ENCODE measurements at regions not wholly inside any gene's neighbourhood (a gene's known extent, or its start where the extent isn't known, plus 50 kb on each side); places are given as distances from the start of the nearest gene placed in this dataset.
"Not testable (repeated sequence)": the region's sequence is repeated elsewhere in the genome, so short reads cannot be mapped to it uniquely, and the experiment has no call there.

- TF ChIP-seq CTCF (IDR thresholded peaks at IDR 0.05) (no peak), TEAD4 (IDR thresholded peaks at IDR 0.05; ENCODE audit: borderline replicate concordance, insufficient read depth) (no peak), USF1 (IDR thresholded peaks at IDR 0.05; ENCODE audit: borderline replicate concordance, low read depth) (no peak), ZBTB33 (IDR thresholded peaks at IDR 0.05; ENCODE audit: borderline replicate concordance, low read depth) (no peak), REST (IDR thresholded peaks at IDR 0.05; ENCODE audit: low read depth, low read length) (no peak), NFIC (IDR thresholded peaks at IDR 0.05; ENCODE audit: borderline replicate concordance) (no peak), MEF2A (IDR thresholded peaks at IDR 0.05; ENCODE audit: borderline replicate concordance, low read depth) (no peak), CHD2 (IDR thresholded peaks at IDR 0.05; ENCODE audit: low read length, partially characterized antibody) (no peak), SIN3A (IDR thresholded peaks at IDR 0.05; ENCODE audit: borderline replicate concordance, low read depth, low read length) (no peak), TAF1 (IDR thresholded peaks at IDR 0.05; ENCODE audit: borderline replicate concordance, low read depth, low read length) (no peak), PBX3 (IDR thresholded peaks at IDR 0.05) (no peak)
- H3K27me3 ChIP-seq (ENCODE audit: insufficient read depth), result no peaks in the 10 kb centered on the region
- H3K9ac ChIP-seq, result no peak overlapping the region
- no peak for DNase-seq
- no peak overlapping the region for H3K4me3 ChIP-seq (ENCODE audit: low read depth in 2 of 2, low read length in 1 of 2)
- no peaks in the 10 kb centered on the region for H3K79me2 ChIP-seq (ENCODE audit: insufficient read depth)
- no peak overlapping the region for H3K4me2 ChIP-seq
- WGBS (ENCODE audit: low lambda C conversion rate), result 2% methylated on average over 3 of the region's 3 CpGs
- H4K20me1 ChIP-seq (ENCODE audit: insufficient read depth), result no peaks in the 10 kb centered on the region
- POLR2A ChIA-PET, result no interaction called here
- no peaks in the 10 kb centered on the region for H3K36me3 ChIP-seq (replicated peaks in 1 of 2; ENCODE audit: control insufficient read depth in 1 of 2, insufficient read depth in 2 of 2, low read length in 1 of 2)
- H3K27ac ChIP-seq (ENCODE audit: low read depth in 2 of 2, low read length in 1 of 2), result no peak overlapping the region
- no peaks in the 10 kb centered on the region for H3K9me2 ChIP-seq
- CTCF ChIA-PET, result no interaction called here
- H3F3A ChIP-seq (replicated peaks; ENCODE audit: insufficient read depth), result no peaks in the 10 kb centered on the region
- H3K4me1 ChIP-seq (ENCODE audit: control insufficient read depth in 1 of 2, insufficient read depth in 2 of 2, low read depth in 1 of 2, low read length in 1 of 2), result no peaks in the 10 kb centered on the region
- no peak overlapping the region for H2AFZ ChIP-seq (ENCODE audit: low read depth)
- no peaks in the 10 kb centered on the region for H3K9me3 ChIP-seq
These were observed 359.6 kb downstream of the HS3ST1 start for GRCh38 chr4:11069083-11069482.

- H3F3A ChIP-seq (replicated peaks; ENCODE audit: insufficient read depth); CTCF ChIA-PET; H3K27ac ChIP-seq (ENCODE audit: low read depth in 2 of 2, low read length in 1 of 2); H3K9me2 ChIP-seq; H3K9ac ChIP-seq; DNase-seq; H3K4me1 ChIP-seq (ENCODE audit: control insufficient read depth in 1 of 2, insufficient read depth in 2 of 2, low read depth in 1 of 2, low read length in 1 of 2); H3K36me3 ChIP-seq (replicated peaks in 1 of 2; ENCODE audit: control insufficient read depth in 1 of 2, insufficient read depth in 2 of 2, low read length in 1 of 2); H2AFZ ChIP-seq (ENCODE audit: low read depth); H3K4me2 ChIP-seq; H3K4me3 ChIP-seq (ENCODE audit: low read depth in 2 of 2, low read length in 1 of 2); H3K79me2 ChIP-seq (ENCODE audit: insufficient read depth); POLR2A ChIA-PET; H3K9me3 ChIP-seq; H3K27me3 ChIP-seq (ENCODE audit: insufficient read depth); H4K20me1 ChIP-seq (ENCODE audit: insufficient read depth): not testable (repeated sequence)
- WGBS (ENCODE audit: low lambda C conversion rate), result 39% methylated on average over 14 of the region's 22 CpGs
These were observed 362.1 kb downstream of the HS3ST1 start for GRCh38 chr4:11066584-11066983.

- POLR2A ChIA-PET; DNase-seq; H3K9ac ChIP-seq; H2AFZ ChIP-seq (ENCODE audit: low read depth); H3K4me3 ChIP-seq (ENCODE audit: low read depth in 2 of 2, low read length in 1 of 2); H3K27me3 ChIP-seq (ENCODE audit: insufficient read depth); H3K9me3 ChIP-seq; H3F3A ChIP-seq (replicated peaks; ENCODE audit: insufficient read depth); H3K9me2 ChIP-seq; H3K79me2 ChIP-seq (ENCODE audit: insufficient read depth); H3K4me1 ChIP-seq (ENCODE audit: control insufficient read depth in 1 of 2, insufficient read depth in 2 of 2, low read depth in 1 of 2, low read length in 1 of 2); H4K20me1 ChIP-seq (ENCODE audit: insufficient read depth); H3K27ac ChIP-seq (ENCODE audit: low read depth in 2 of 2, low read length in 1 of 2); H3K4me2 ChIP-seq; H3K36me3 ChIP-seq (replicated peaks in 1 of 2; ENCODE audit: control insufficient read depth in 1 of 2, insufficient read depth in 2 of 2, low read length in 1 of 2); CTCF ChIA-PET: not testable (repeated sequence)
- 18% methylated on average over 3 of the region's 3 CpGs for WGBS (ENCODE audit: low lambda C conversion rate)
These were observed 368.1 kb downstream of the HS3ST1 start for GRCh38 chr4:11060637-11061036.

Data from SK-N-SH (cell line).